ENCODE measurements at regions not wholly inside any gene's neighbourhood (a gene's known extent, or its start where the extent isn't known, plus 50 kb on each side); places are given as distances from the start of the nearest gene placed in this dataset.

- DNase-seq (no peak), FAIRE-seq (no peak)
- Histone ChIP-seq H3K27ac (ENCODE audit: low read depth in 2 of 2, low read length in 2 of 2) (no peak overlapping the region), H3K9me3 (ENCODE audit: control insufficient read depth in 2 of 3, insufficient read depth in 1 of 3, low read length in 3 of 3) (no peaks in the 10 kb centered on the region), H3K9ac (ENCODE audit: low read length in 3 of 3) (no peak overlapping the region), H3K36me3 (ENCODE audit: control insufficient read depth in 2 of 3, insufficient read depth in 3 of 3, low read length in 3 of 3) (no peaks in the 10 kb centered on the region), H3K4me3 (ENCODE audit: low read length in 3 of 3) (no peak overlapping the region), H3K27me3 (ENCODE audit: control insufficient read depth, insufficient read depth, low read length) (no peaks in the 10 kb centered on the region), H3K4me1 (ENCODE audit: control insufficient read depth in 2 of 3, insufficient read depth in 2 of 3, low read depth in 1 of 3, low read length in 3 of 3) (no peaks in the 10 kb centered on the region)
- no peak for TF ChIP-seq CTCF (IDR thresholded peaks at IDR 0.05; ENCODE audit: borderline replicate concordance, extremely low read depth, insufficient read depth)
- intact Hi-C loops (cut with DNase I) = no loop called here
These were observed 118.6 kb upstream of the ADARB2 start for GRCh38 chr10:1855911-1856310.

GRCh38 chr10:1854271-1854670, 116.9 kb upstream of the ADARB2 start:
- FAIRE-seq (no peak), DNase-seq (no peak)
- Histone ChIP-seq H3K9ac (ENCODE audit: low read length in 3 of 3) (no peak overlapping the region), H3K9me3 (ENCODE audit: control insufficient read depth in 2 of 3, insufficient read depth in 1 of 3, low read length in 3 of 3) (no peaks in the 10 kb centered on the region), H3K4me3 (ENCODE audit: low read length in 3 of 3) (no peak overlapping the region), H3K4me1 (ENCODE audit: control insufficient read depth in 2 of 3, insufficient read depth in 2 of 3, low read depth in 1 of 3, low read length in 3 of 3) (no peaks in the 10 kb centered on the region), H3K27ac (ENCODE audit: low read depth in 2 of 2, low read length in 2 of 2) (no peak overlapping the region), H3K36me3 (ENCODE audit: control insufficient read depth in 2 of 3, insufficient read depth in 3 of 3, low read length in 3 of 3) (no peaks in the 10 kb centered on the region), H3K27me3 (ENCODE audit: control insufficient read depth, insufficient read depth, low read length) (no peaks in the 10 kb centered on the region)
- intact Hi-C loops (cut with DNase I) = no loop called here
- no peak for TF ChIP-seq CTCF (IDR thresholded peaks at IDR 0.05; ENCODE audit: borderline replicate concordance, extremely low read depth, insufficient read depth)

GRCh38 chr10:1853801-1854200, 116.5 kb upstream of the ADARB2 start:
- Histone ChIP-seq H3K4me1 (ENCODE audit: control insufficient read depth in 2 of 3, insufficient read depth in 2 of 3, low read depth in 1 of 3, low read length in 3 of 3) (no peaks in the 10 kb centered on the region), H3K4me3 (ENCODE audit: low read length in 3 of 3) (no peak overlapping the region), H3K27ac (ENCODE audit: low read depth in 2 of 2, low read length in 2 of 2) (no peak overlapping the region), H3K36me3 (ENCODE audit: control insufficient read depth in 2 of 3, insufficient read depth in 3 of 3, low read length in 3 of 3) (no peaks in the 10 kb centered on the region), H3K27me3 (ENCODE audit: control insufficient read depth, insufficient read depth, low read length) (no peaks in the 10 kb centered on the region), H3K9me3 (ENCODE audit: control insufficient read depth in 2 of 3, insufficient read depth in 1 of 3, low read length in 3 of 3) (no peaks in the 10 kb centered on the region), H3K9ac (ENCODE audit: low read length in 3 of 3) (no peak overlapping the region)
- no peak for TF ChIP-seq CTCF (IDR thresholded peaks at IDR 0.05; ENCODE audit: borderline replicate concordance, extremely low read depth, insufficient read depth)
- intact Hi-C loops (cut with DNase I) = no loop called here
- FAIRE-seq (no peak), DNase-seq (no peak)

GRCh38 chr10:1852841-1853240, 115.5 kb upstream of the ADARB2 start:
- Histone ChIP-seq H3K36me3 (ENCODE audit: control insufficient read depth in 2 of 3, insufficient read depth in 3 of 3, low read length in 3 of 3) (no peaks in the 10 kb centered on the region), H3K4me3 (ENCODE audit: low read length in 3 of 3) (no peak overlapping the region), H3K27me3 (ENCODE audit: control insufficient read depth, insufficient read depth, low read length) (no peaks in the 10 kb centered on the region), H3K27ac (ENCODE audit: low read depth in 2 of 2, low read length in 2 of 2) (no peak overlapping the region), H3K9ac (ENCODE audit: low read length in 3 of 3) (no peak overlapping the region), H3K4me1 (ENCODE audit: control insufficient read depth in 2 of 3, insufficient read depth in 2 of 3, low read depth in 1 of 3, low read length in 3 of 3) (no peaks in the 10 kb centered on the region), H3K9me3 (ENCODE audit: control insufficient read depth in 2 of 3, insufficient read depth in 1 of 3, low read length in 3 of 3) (no peaks in the 10 kb centered on the region)
- no peak for DNase-seq
- intact Hi-C loops (cut with DNase I) = no loop called here
- TF ChIP-seq CTCF (IDR thresholded peaks at IDR 0.05; ENCODE audit: borderline replicate concordance, extremely low read depth, insufficient read depth) = no peak
- FAIRE-seq = no peak

Data from kidney (tissue), 13 donors.